Heart right ventricle (tissue), 16 donors: ENCODE measurements at regions not wholly inside any gene's neighbourhood (a gene's known extent, or its start where the extent isn't known, plus 50 kb on each side); places are given as distances from the start of the nearest gene placed in this dataset.

Experiments used
- ATAC-seq, 8 donors: fragments of 200-7000 bp; cut with Tn5 transposase; one replicate each; pipeline ENCODE4 v1.9.1; 2020; ENCODE audit warnings: mild to moderate bottlenecking in 8 of 8, moderate library complexity in 8 of 8, moderate number of reproducible peaks in 1 of 8
- DNase-seq, 2 donors: peaks; one replicate each; pipeline ENCODE4 v3.0.0-alpha.2; 2020
- H3K27ac ChIP-seq, 10 donors: fragments of 200-600 bp; sonication (generic) in 2 of 10; one replicate each; pipeline versions ENCODE4 v1.5.0 to v1.8.0; 2020 to 2022; ENCODE audit warnings: mild to moderate bottlenecking in 3 of 10
- H3K27me3 ChIP-seq, 7 donors: fragments of 200-600 bp; one replicate each; pipeline ENCODE4 v1.8.0; 2021 to 2022; ENCODE audit warnings: mild to moderate bottlenecking in 2 of 7
- H3K36me3 ChIP-seq, 9 donors: fragments of 200-600 bp; sonication (generic) in 1 of 9; one replicate each; pipeline versions ENCODE4 v1.5.0 to v1.8.0; 2020 to 2022; ENCODE audit warnings: mild to moderate bottlenecking in 2 of 9
- H3K4me1 ChIP-seq, 9 donors: fragments of 200-600 bp; sonication (generic) in 1 of 9; one replicate each; pipeline versions ENCODE4 v1.5.0 to v1.8.0; 2020 to 2022; ENCODE audit warnings: mild to moderate bottlenecking in 4 of 9
- H3K4me3 ChIP-seq, 10 donors: fragments of 200-600 bp; sonication (generic) in 2 of 10; one replicate each; pipeline versions ENCODE4 v1.5.0 to v1.8.0; 2020 to 2022; ENCODE audit warnings: mild to moderate bottlenecking in 7 of 10, moderate library complexity in 2 of 10
- H3K9me3 ChIP-seq, 11 donors: fragments of 200-600 bp in 10 of 11; sonication (generic) in 2 of 11; one replicate each; pipeline versions ENCODE4 v1.5.0 to v1.8.0; 2013 to 2022; ENCODE audit warnings: mild to moderate bottlenecking in 2 of 11, control low read depth in 1 of 11, moderate library complexity in 1 of 11
- WGBS, 2 donors: extraction: QIAGEN DNeasy Blood & Tissue Kit; methylation state at CpG; one replicate each; pipeline ENCODE4 v1.1.7; 2013; ENCODE audit warnings: inconsistent platforms in 1 of 2; 5-methylcytosine and 5-hydroxymethylcytosine counted together
- intact Hi-C, 10 donors: fragments of 100-400 bp; cut with DNase I; formaldehyde crosslinking; loops; one replicate each; pipeline versions ENCODE4 v1.11.1 to v1.14.2; 2022
- TF ChIP-seq, protein P1 (sequence below), 9 donors: fragments of 200-600 bp; sonication (generic) in 2 of 9; IDR thresholded peaks; one replicate each; pipeline versions ENCODE4 v1.5.0 to v1.8.0; 2021 to 2022; ENCODE audit warnings: antibody characterized with exemption in 9 of 9, mild to moderate bottlenecking in 5 of 9, moderate library complexity in 1 of 9
- donor health status: Arrhythmogenic right ventricular cardiomyopathy.
- donor health status: ischemic (EF 13 %, LVEDD 7.1; RV severe dilation, severe dysfunction).
- donor health status: healthy with polysubstance abuse.
- donor health status: DM: no; HTN: yes; CAD: no.
- donor health status: DM: no; HTN: no; CAD: no.
- donor health status: ischemic (EF 25% LVEDD 6.9; RV normal size, moderate dysfunction).
- donor health status: ischemic (EF 25% LVEDD 5.7; RV mildly dilated, moderate dysfunction).
- donor health status: healthy.
- donor health status: DM: yes; HTN: yes; CAD: no.
- donor health status: Ischemic cardiomyopathy.
- donor health status: ischemic (EF 35%, LVEDD 5.7; RV mildly dilated, moderate dysfunction).
- donor health status: nonischemic (EF 11% LVEDD 7.7; RV severe dilation, severe dysfunction).
- donor health status: DM: yes; HTN: yes; CAD: no.
- donor health status: PGD.
- donor health status: ischemic (EF 29% LVEDD 5.4; RV normal size, mild dysfunction).
- donor health status: nonischemic (EF 23%, LVEDD 6.1; RV moderate dilation, normal function).

GRCh38 chr5:96074870-96075269 lies 113.2 kb upstream of the ELL2 start:
- ATAC-seq (no peak), DNase-seq (no peak)
- no peak overlapping the region for H3K27ac ChIP-seq
- H3K36me3 ChIP-seq = no peaks in the 10 kb centered on the region
- H3K27me3 ChIP-seq = no peaks in the 10 kb centered on the region
- no peaks in the 10 kb centered on the region for H3K9me3 ChIP-seq
- 87 to 88% methylated on average over 2 of the region's 2 CpGs for WGBS, 2 donors
- intact Hi-C loops = loop anchor here in 1 of 10 donors (10.0 kb wide), 1 partner anchor 260 kb away; no protein-coding TSS in a partner anchor
- TF ChIP-seq, protein P1, sequence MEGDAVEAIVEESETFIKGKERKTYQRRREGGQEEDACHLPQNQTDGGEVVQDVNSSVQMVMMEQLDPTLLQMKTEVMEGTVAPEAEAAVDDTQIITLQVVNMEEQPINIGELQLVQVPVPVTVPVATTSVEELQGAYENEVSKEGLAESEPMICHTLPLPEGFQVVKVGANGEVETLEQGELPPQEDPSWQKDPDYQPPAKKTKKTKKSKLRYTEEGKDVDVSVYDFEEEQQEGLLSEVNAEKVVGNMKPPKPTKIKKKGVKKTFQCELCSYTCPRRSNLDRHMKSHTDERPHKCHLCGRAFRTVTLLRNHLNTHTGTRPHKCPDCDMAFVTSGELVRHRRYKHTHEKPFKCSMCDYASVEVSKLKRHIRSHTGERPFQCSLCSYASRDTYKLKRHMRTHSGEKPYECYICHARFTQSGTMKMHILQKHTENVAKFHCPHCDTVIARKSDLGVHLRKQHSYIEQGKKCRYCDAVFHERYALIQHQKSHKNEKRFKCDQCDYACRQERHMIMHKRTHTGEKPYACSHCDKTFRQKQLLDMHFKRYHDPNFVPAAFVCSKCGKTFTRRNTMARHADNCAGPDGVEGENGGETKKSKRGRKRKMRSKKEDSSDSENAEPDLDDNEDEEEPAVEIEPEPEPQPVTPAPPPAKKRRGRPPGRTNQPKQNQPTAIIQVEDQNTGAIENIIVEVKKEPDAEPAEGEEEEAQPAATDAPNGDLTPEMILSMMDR (IDR thresholded peaks at IDR 0.05) = no peak
- H3K4me3 ChIP-seq = no peak overlapping the region
- peaks cover 0 to 19% (median 0%) of the 10 kb centered on the region in 9 donors for H3K4me1 ChIP-seq

DNA sequence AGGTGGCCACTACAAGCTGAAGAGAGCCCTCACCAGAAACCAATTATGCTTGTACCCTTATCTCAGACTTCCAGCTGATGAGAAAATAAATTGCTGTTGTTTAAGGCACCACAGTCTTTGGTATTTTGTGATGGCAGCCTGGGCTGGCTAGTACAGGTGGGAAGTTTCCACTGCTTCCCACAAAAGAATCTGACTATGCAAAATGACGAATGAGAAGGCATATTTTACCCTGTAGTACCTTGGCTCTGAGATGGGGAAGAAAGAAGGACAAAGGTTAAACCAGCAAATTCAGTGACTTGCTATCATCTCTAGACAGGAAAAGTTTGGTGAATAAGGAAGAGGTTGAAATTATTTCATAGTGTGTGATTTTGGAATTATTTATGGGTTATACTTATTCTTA lies 112.8 kb upstream of the ELL2 start:
- no peak for ATAC-seq
- 91 to 92% methylated on average over 1 of the region's 1 CpG for WGBS, 2 donors
- Histone ChIP-seq H3K4me1 (peaks cover 0 to 15% (median 0%) of the 10 kb centered on the region in 9 donors), H3K27me3 (no peaks in the 10 kb centered on the region), H3K27ac (no peak overlapping the region), H3K36me3 (no peaks in the 10 kb centered on the region), H3K4me3 (no peak overlapping the region), H3K9me3 (no peaks in the 10 kb centered on the region)
- no peak for DNase-seq
- intact Hi-C loops = loop anchor here in 1 of 10 donors (10.0 kb wide), 1 partner anchor 260 kb away; no protein-coding TSS in a partner anchor
- TF ChIP-seq, protein P1 (IDR thresholded peaks at IDR 0.05) = no peak

- WGBS, 2 donors = 91 to 96% methylated on average over 3 of the region's 3 CpGs
- H3K4me3 ChIP-seq = no peak overlapping the region
- TF ChIP-seq, protein P1 (IDR thresholded peaks at IDR 0.05) = no peak
- no peaks in the 10 kb centered on the region for H3K27me3 ChIP-seq
- no peaks in the 10 kb centered on the region for H3K36me3 ChIP-seq
- ATAC-seq (no peak), DNase-seq (no peak)
- H3K27ac ChIP-seq = no peak overlapping the region
- H3K9me3 ChIP-seq = no peaks in the 10 kb centered on the region
- intact Hi-C loops = loop anchor here in 1 of 10 donors (10.0 kb wide), 1 partner anchor 262 kb away; no protein-coding TSS in a partner anchor
- H3K4me1 ChIP-seq = peaks cover 0 to 13% (median 0%) of the 10 kb centered on the region in 9 donors
Measured at GRCh38 chr5:96072791-96073165, 111.1 kb upstream of the ELL2 start.

- Histone ChIP-seq H3K9me3 (no peaks in the 10 kb centered on the region), H3K4me1 (peaks cover 0 to 16% (median 0%) of the 10 kb centered on the region in 9 donors), H3K27ac (no peak overlapping the region), H3K27me3 (no peaks in the 10 kb centered on the region), H3K4me3 (no peak overlapping the region), H3K36me3 (no peaks in the 10 kb centered on the region)
- DNase-seq (no peak), ATAC-seq (no peak)
- TF ChIP-seq, protein P1 (IDR thresholded peaks at IDR 0.05) = no peak
- intact Hi-C loops = loop anchor here in 1 of 10 donors (10.0 kb wide), 1 partner anchor 263 kb away; no protein-coding TSS in a partner anchor
- 62 to 79% methylated on average over 4 of the region's 4 CpGs for WGBS, 2 donors
Measured at GRCh38 chr5:96072138-96072790, 110.6 kb upstream of the ELL2 start.
